HAP-1 (cell line): ENCODE measurements at regions not wholly inside any gene's neighbourhood (a gene's known extent, or its start where the extent isn't known, plus 50 kb on each side); places are given as distances from the start of the nearest gene placed in this dataset.
"Not testable (repeated sequence)": the region's sequence is repeated elsewhere in the genome, so short reads cannot be mapped to it uniquely, and the experiment has no call there.

Experiments
- DNase-seq, 2 experiments: peaks; one replicate each; pipeline ENCODE4 v3.0.0-alpha.2; 2016 to 2020; ENCODE audit warnings: low spot score in 2 of 2
- H3K27me3 ChIP-seq: fragments of 250-450 bp; sonication (Bioruptor Pico); 2 replicates; pipeline ENCODE4 v1.5.1; 2020; ENCODE audit warnings: low read depth, mild to moderate bottlenecking, moderate library complexity
- H3K36me3 ChIP-seq: fragments of 250-450 bp; sonication (Bioruptor Pico); replicated peaks from 2 replicates; pipeline ENCODE4 v1.5.1; 2020; ENCODE audit warnings: mild to moderate bottlenecking
- H3K4me1 ChIP-seq: fragments of 250-450 bp; sonication (Bioruptor Pico); 2 replicates; pipeline ENCODE4 v1.5.1; 2020; ENCODE audit warnings: mild to moderate bottlenecking
- H3K4me3 ChIP-seq: fragments of 250-450 bp; sonication (Bioruptor Pico); 2 replicates; pipeline ENCODE4 v1.5.1; 2020; ENCODE audit warnings: mild to moderate bottlenecking, moderate library complexity
- H3K9me3 ChIP-seq: fragments of 250-450 bp; sonication (Bioruptor Pico); 2 replicates; pipeline ENCODE4 v1.5.1; 2020; ENCODE audit warnings: mild to moderate bottlenecking, moderate library complexity
- in situ Hi-C: fragments of 300-500 bp; cut with MboI; formaldehyde crosslinking; loops from 3 replicates; pipeline ENCODE4 v1.14.3; 2020; ENCODE audit warnings: low sequenced_read_pairs, inconsistent platforms, mixed read lengths

DNA sequence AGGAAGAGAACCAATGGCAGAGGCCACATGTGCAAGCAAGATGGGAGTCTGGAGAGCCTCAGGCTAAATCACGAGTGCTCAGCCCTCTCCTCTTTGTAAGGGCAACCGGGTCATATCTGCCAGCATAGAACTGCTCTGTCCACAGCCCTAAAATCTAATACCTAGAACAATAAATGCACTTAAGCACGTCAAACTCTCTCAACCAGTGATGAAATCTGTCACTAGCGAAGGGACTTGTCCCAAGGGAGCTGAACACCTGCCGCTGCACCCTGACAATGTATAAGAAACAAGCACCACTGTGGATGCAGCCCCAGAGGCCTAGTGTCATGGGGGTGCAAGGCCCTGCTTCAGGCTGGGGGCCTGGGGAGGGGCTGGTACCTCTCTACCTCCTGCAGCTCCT, 82.5 kb downstream of the PRL start:
- Histone ChIP-seq H3K27me3 (no peaks in the 10 kb centered on the region), H3K9me3 (no peaks in the 10 kb centered on the region), H3K4me3 (no peak overlapping the region), H3K36me3 (no peaks in the 10 kb centered on the region), H3K4me1 (no peaks in the 10 kb centered on the region; the same call in 1 of the 2 replicates)
- DNase-seq, result no peak
- in situ Hi-C loops, result no loop called here

DNA sequence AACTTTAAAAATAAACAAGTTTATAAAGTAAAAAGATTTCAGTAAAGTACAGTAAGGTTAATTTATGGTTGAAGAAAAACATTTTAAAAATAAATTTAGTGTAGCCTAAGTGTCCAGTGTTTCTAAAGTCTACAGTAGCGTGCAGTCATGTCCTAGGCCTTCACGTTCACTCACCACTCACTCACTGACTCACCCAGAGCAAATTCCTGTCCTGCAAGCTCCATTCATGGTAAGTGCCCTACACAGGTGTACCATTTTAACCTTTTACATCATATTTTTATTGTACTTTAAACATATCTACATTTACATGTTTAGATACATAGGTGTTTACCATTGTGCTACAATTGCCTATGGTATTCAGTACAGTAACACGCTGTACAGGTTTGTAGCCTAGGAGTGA, 81.4 kb downstream of the PRL start:
- H3K4me1 ChIP-seq, H3K9me3 ChIP-seq, H3K4me3 ChIP-seq, DNase-seq, H3K27me3 ChIP-seq, H3K36me3 ChIP-seq, in situ Hi-C loops: not testable (repeated sequence)

DNA sequence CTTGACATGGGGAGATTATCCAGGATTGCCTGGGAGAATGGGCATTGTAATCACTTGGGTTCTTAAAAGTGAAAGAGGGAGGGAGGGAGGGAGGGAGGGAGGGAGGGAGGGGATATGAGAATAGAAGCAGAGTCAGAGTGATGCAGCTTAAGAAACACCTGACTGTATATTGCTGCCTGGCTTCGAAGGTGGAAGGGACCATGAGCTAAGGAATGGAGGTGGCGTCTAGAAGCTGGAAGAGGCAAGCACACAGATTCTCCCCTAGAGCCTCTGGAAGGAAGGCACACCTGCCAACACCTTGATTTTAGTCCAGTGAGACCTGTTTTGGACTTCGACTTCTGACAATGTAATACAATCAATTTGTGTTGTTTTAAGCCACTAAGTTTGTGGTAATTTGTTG, 78.4 kb downstream of the PRL start:
- in situ Hi-C loops, result no loop called here

DNA sequence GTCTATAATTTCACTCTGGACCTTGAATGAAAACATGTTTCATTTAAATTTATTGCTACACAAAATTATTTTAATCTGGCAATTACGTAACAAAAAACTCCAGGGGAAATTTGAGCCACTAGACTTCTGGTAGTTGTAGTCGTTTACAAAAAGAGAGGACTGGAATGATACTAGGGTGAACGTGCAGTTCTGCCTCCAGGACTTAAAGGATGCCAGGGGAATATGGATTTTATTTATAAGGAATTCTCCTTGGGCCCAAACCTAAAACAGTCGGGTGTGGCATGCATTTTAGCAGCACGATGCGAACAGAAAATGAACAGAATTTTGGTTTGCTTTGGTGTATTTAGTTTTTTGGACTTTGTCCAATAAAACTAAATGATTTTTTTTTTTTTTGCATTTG, 76.9 kb downstream of the PRL start:
- H3K9me3 ChIP-seq, result no peaks in the 10 kb centered on the region
- no peaks in the 10 kb centered on the region for H3K27me3 ChIP-seq
- in situ Hi-C loops, result no loop called here
- no peak for DNase-seq
- no peak overlapping the region for H3K4me3 ChIP-seq
- H3K4me1 ChIP-seq, result no peaks in the 10 kb centered on the region; the same call in 1 of the 2 replicates
- H3K36me3 ChIP-seq, result no peaks in the 10 kb centered on the region

More for the DNA sequence above, 78.4 kb downstream of the PRL start:
- Histone ChIP-seq H3K4me3 (no peak overlapping the region), H3K4me1 (no peaks in the 10 kb centered on the region; the same call in 1 of the 2 replicates), H3K9me3 (no peaks in the 10 kb centered on the region), H3K36me3 (no peaks in the 10 kb centered on the region), H3K27me3 (no peaks in the 10 kb centered on the region)
- no peak for DNase-seq

DNA sequence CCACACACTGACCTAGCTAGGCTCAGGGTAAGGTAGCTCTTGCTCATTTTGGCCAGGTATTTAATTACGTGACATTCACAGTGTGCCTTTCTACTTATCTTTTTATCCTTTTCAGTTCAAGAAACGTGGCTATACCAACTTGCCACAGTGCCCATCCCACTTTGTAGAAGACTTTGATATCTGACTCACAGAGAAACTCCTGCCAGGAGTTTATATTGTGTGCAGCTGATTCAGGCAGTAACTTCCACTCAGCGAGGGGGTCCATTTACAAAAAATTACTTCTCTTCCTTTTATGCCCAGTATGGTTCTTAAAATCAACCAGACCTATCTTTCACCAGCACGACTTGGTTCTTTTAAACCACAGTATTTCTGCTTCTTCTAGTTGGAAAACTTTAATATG, 75.6 kb downstream of the PRL start:
- in situ Hi-C loops, result no loop called here
- H3K4me3 ChIP-seq, result no peak overlapping the region

DNA sequence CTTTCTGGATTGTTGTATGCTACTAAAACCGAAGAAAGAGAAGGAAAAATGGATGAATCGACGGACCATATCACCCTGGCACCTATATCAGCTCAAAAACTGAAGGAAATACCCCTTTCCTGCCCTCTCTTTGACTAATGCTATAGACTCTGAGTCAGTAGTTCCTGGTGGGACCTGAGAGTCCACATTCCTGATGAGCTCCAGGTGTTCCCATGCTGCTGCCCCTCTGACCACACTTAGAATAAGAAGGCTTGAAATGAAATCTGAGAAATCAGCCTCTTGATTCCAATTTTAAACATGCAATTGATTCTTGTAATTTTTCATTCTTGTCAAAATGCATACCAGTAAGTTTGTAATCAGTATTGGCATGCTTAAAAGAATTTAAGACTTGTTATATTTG, 75.2 kb downstream of the PRL start:
- H3K27me3 ChIP-seq, result no peaks in the 10 kb centered on the region
- in situ Hi-C loops, result no loop called here
- H3K36me3 ChIP-seq, result no peaks in the 10 kb centered on the region
- no peaks in the 10 kb centered on the region; the same call in 1 of the 2 replicates for H3K4me1 ChIP-seq
- DNase-seq, result no peak
- H3K4me3 ChIP-seq, result no peak overlapping the region
- no peaks in the 10 kb centered on the region for H3K9me3 ChIP-seq

More for the DNA sequence above, 75.6 kb downstream of the PRL start:
- H3K36me3 ChIP-seq, result no peaks in the 10 kb centered on the region
- no peak for DNase-seq
- no peaks in the 10 kb centered on the region; the same call in 1 of the 2 replicates for H3K4me1 ChIP-seq
- no peaks in the 10 kb centered on the region for H3K27me3 ChIP-seq
- H3K9me3 ChIP-seq, result no peaks in the 10 kb centered on the region

DNA sequence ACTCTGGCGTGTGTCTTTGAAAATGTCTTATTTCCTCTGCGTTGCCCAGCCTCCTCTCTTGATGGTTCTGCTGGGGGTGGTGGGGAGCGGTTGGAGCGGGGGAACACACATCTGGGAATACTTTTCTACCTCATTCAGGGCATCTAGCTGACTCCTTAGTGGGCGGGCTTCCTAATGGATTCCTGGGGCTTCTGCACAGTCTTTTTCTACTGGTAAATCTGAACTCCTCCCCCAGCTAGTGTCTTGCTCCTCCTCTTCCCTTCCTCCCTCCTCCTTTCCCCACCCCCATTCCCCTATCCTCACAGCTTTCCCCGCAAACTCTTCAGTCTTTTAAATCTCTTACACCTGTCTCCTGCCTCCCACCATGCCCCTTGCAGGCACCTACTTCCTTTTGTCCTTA, 74.4 kb downstream of the PRL start:
- DNase-seq, result no peak
- Histone ChIP-seq H3K9me3 (no peaks in the 10 kb centered on the region), H3K4me1 (no peaks in the 10 kb centered on the region; the same call in 1 of the 2 replicates), H3K4me3 (no peak overlapping the region), H3K27me3 (no peaks in the 10 kb centered on the region), H3K36me3 (no peaks in the 10 kb centered on the region)
- in situ Hi-C loops, result no loop called here

DNA sequence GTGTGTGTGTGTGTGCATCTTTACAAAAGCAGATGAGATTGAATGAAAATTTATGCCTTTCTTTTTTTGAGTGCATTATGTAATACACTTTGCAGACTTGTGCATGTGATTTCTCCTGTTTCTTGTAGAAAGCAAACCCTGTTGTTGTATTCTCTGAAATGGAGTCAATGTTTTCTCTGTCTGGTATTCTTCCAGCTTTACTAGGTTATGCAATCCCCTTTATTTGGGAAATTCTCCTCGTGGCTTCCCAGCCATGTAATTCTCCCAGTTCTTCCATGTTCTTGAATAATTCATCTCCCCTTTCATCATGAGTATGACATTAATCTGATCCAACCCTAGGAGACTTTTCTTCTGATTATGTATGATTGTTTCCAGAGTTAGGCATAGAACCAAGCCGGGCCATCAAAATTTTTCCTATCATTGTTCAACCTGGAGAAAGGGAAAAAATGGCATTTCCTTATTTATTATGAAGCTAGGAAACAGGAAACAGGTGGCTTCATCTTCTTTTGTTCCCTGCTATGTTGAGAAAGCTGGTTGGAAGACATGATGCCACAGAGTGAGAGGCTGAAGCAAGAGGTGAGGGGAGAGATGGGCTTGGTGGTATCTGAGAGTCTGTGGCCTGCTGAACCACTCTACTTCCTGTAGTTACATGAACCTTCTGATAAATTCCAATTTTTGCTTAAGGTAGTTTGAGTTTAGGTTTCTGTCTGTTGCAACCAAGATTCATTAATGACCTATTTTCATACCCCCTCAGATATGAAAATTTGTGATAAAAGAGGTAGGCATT, 68.8 kb downstream of the PRL start:
- H3K9me3 ChIP-seq, result no peaks in the 10 kb centered on the region
- in situ Hi-C loops, result no loop called here
- H3K4me3 ChIP-seq, result no peak overlapping the region
- DNase-seq, result no peak
- no peaks in the 10 kb centered on the region for H3K36me3 ChIP-seq
- H3K4me1 ChIP-seq, result no peaks in the 10 kb centered on the region
- H3K27me3 ChIP-seq, result no peaks in the 10 kb centered on the region

DNA sequence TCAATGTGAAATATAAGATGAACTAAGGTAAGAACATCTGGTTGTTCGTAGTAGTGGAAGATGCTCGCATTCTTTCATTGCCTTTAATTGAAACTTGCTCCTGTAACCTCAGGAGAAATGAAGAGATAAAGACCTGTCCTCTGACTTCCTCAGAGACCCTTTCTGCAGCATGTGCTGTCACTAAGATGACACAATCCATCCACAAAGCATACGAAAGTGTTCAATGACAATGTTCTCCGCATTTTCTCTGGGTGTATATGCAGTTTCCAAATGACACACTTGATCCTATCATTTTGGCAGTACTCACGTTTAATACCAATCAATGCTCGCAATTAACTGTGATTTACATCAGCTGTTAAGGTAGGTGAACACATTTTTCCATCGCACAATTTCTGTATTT, 65.8 kb downstream of the PRL start:
- H3K27me3 ChIP-seq, result no peaks in the 10 kb centered on the region
- H3K4me1 ChIP-seq, result no peaks in the 10 kb centered on the region
- no peaks in the 10 kb centered on the region for H3K36me3 ChIP-seq
- no peak overlapping the region for H3K4me3 ChIP-seq
- no peaks in the 10 kb centered on the region for H3K9me3 ChIP-seq
- in situ Hi-C loops, result no loop called here
- DNase-seq, result no peak

DNA sequence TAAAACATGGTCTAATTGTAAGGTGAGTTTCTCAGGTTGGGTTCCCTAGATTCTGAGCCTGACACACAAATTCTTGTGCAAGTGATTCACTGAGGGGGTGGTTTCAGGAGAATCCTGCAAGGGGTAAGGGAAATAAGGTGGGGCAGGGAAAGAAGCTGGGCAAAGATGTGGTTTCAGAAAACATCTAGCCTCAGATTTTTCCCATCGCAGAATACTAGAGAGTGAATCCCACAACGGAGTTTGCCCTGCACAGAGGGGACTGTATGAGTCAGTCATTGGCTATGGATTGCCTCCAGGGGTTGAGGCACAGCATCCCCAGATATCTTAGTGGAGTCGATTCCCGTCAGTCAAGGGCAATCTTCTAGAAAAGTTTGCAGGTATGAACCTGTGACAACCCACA, 65.2 kb downstream of the PRL start:
- no peak for DNase-seq
- no peaks in the 10 kb centered on the region for H3K27me3 ChIP-seq
- H3K9me3 ChIP-seq, result no peaks in the 10 kb centered on the region
- H3K4me1 ChIP-seq, result no peaks in the 10 kb centered on the region
- H3K36me3 ChIP-seq, result no peaks in the 10 kb centered on the region
- H3K4me3 ChIP-seq, result no peak overlapping the region
- in situ Hi-C loops, result no loop called here

DNA sequence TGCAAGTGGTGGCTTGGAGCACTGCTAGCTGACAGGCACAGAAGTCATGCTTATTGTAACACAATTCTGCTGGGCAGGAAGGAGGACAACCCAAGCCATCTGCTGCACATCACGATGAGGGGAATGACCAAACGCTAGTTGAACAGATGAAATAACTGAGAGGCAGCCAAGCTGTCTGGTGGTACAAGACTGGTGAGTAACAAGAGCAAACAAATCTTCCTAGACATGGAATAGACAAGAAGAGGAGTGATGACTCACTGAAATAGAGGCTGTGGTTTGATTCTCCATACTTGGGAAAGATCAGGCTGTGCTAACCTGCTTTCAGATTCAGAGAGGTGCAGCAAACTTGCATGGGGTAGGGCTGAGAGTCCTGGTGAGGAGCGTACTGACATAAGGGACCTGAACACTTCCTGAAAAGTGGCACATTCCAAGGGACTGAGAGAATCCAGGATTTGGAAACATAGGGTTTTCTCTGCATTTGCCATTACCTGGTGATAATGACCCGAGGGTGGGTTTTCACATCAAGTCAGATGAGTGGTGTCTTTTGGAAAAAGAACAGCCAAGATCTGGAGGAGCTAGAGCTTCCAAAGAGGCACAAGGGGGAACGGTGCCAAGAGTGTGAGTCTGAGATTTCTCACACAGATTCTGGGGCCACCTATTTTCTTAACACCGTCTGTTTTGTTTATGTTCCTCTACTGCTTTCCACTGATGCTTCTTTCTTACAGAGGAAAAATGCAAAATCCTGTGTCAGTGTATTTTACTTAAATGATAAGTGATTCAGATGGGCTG, 60.0 kb downstream of the PRL start:
- in situ Hi-C loops, result no loop called here
- Histone ChIP-seq H3K4me3 (no peak overlapping the region), H3K36me3 (no peaks in the 10 kb centered on the region), H3K9me3 (no peaks in the 10 kb centered on the region), H3K27me3 (no peaks in the 10 kb centered on the region), H3K4me1 (peaks cover 3% of the 10 kb centered on the region; the same call in 1 of the 2 replicates)
- DNase-seq, result no peak
